GM12878 (cell line): ENCODE measurements at regions not wholly inside any gene's neighbourhood (a gene's known extent, or its start where the extent isn't known, plus 50 kb on each side); places are given as distances from the start of the nearest gene placed in this dataset.

Source experiments
- ATAC-seq: fragments of 200-7000 bp; cut with Tn5 transposase; 3 replicates; pipeline ENCODE4 v1.9.1; 2020; ENCODE audit warnings: mild to moderate bottlenecking, moderate library complexity
- BruUV-seq: library from RNA; stranded (reverse); fragments of 400-500 nt; replicated peaks from 2 replicates; lab custom pipeline; 2021; lab: Mats Ljungman, UMichigan
- CTCF ChIA-PET: fragments of 300-600 bp; sonication (Branson Sonifier 250); formaldehyde crosslinking; extraction: SDS; loops from one replicate; lab custom pipeline; 2021; ENCODE audit warnings: inconsistent platforms; lab: Yijun Ruan, JAX
- POLR2A ChIA-PET: fragments of 350-600 bp; formaldehyde crosslinking; extraction: SDS; loops from one replicate; lab custom pipeline; 2021; ENCODE audit warnings: inconsistent platforms; lab: Charles Lee
- RAD21 ChIA-PET: fragments of 300-600 bp; sonication (Branson Sonifier 250); formaldehyde crosslinking; loops from one replicate; lab custom pipeline; 2023; ENCODE audit warnings: antibody characterized with exemption; ENCODE audit not compliant: unreplicated experiment; lab: Charles Lee
- SMC1A ChIA-PET: fragments of 300-600 bp; sonication (Branson Sonifier 250); formaldehyde crosslinking; loops from one replicate; lab custom pipeline; 2023; ENCODE audit not compliant: unreplicated experiment, uncharacterized antibody; lab: Charles Lee
- DNase-seq: peaks from one replicate; pipeline ENCODE4 v3.0.0-alpha.2; 2011; ENCODE audit warnings: low read depth, low spot score
- FAIRE-seq: peaks from 3 replicates; lab custom pipeline; 2011; peaks lifted over from hg19 to GRCh38; lab: Jason Lieb, UNC
- H2AFZ ChIP-seq: 2 replicates; pipeline ENCODE4 v1.6.0; 2011; ENCODE audit warnings: low read depth, low read length, control low read depth; ENCODE audit not compliant: control insufficient read depth
- H3K27ac ChIP-seq: 2 replicates; pipeline ENCODE4 v1.5.1; 2011; ENCODE audit warnings: control low read depth; ENCODE audit not compliant: control insufficient read depth, insufficient read depth
- H3K27me3 ChIP-seq, 2 experiments: replicated peaks in 1 of 2; 2 replicates each; pipeline versions ENCODE4 v1.6.0 to v1.6.1; 2011; ENCODE audit warnings: low read length in 1 of 2; ENCODE audit not compliant: control insufficient read depth in 2 of 2, insufficient read depth in 2 of 2
- H3K36me3 ChIP-seq, 2 experiments: 2 replicates each; pipeline ENCODE4 v1.5.1; 2011; ENCODE audit warnings: low read length in 1 of 2; ENCODE audit not compliant: control insufficient read depth in 2 of 2, insufficient read depth in 2 of 2
- H3K4me1 ChIP-seq: 2 replicates; pipeline ENCODE4 v1.6.1; 2011; ENCODE audit warnings: mild to moderate bottlenecking, low read length, moderate library complexity, mixed read lengths; ENCODE audit not compliant: control insufficient read depth, insufficient read depth
- H3K4me2 ChIP-seq: 2 replicates; pipeline ENCODE4 v1.6.0; 2011; ENCODE audit warnings: control low read depth; ENCODE audit not compliant: control insufficient read depth, insufficient read depth
- H3K4me3 ChIP-seq: fragments of 200-600 bp; sonication (generic); 2 replicates; pipeline ENCODE4 v1.5.1; 2016
- H3K79me2 ChIP-seq: 2 replicates; pipeline ENCODE4 v1.6.0; 2011; ENCODE audit warnings: low read length; ENCODE audit not compliant: control insufficient read depth, insufficient read depth
- H3K9ac ChIP-seq: 2 replicates; pipeline ENCODE4 v1.8.0; 2011; ENCODE audit warnings: low read length, control low read depth, mixed read lengths; ENCODE audit not compliant: control insufficient read depth, insufficient read depth
- H3K9me3 ChIP-seq: replicated peaks from 3 replicates; pipeline ENCODE4 v1.5.1; 2011; ENCODE audit warnings: mild to moderate bottlenecking, low read length; ENCODE audit not compliant: control insufficient read depth, insufficient read depth
- H4K20me1 ChIP-seq: 2 replicates; pipeline ENCODE4 v1.6.0; 2011; ENCODE audit not compliant: control insufficient read depth, insufficient read depth
- ATF7 ChIP-seq: fragments of 450-650 bp; IDR thresholded peaks from 2 replicates; pipeline ENCODE4 v1.6.1; 2016; ENCODE audit warnings: low read depth, mild to moderate bottlenecking
- BACH1 ChIP-seq: fragments of 450-650 bp; IDR thresholded peaks from 2 replicates; pipeline ENCODE4 v1.6.1; 2017; ENCODE audit warnings: mild to moderate bottlenecking, borderline replicate concordance
- DPF2 ChIP-seq: fragments of 450-650 bp; IDR thresholded peaks from 2 replicates; pipeline ENCODE4 v1.6.1; 2017; ENCODE audit warnings: mild to moderate bottlenecking
- SP1 ChIP-seq: IDR thresholded peaks from one replicate; pipeline ENCODE4 v1.6.1; 2011; ENCODE audit warnings: low read depth, low read length
- STAT3 ChIP-seq: IDR thresholded peaks from 2 replicates; pipeline ENCODE4 v1.6.1; 2011; ENCODE audit warnings: low read depth, low read length, improper control_type of control experiment
- TCF3 ChIP-seq: IDR thresholded peaks from 2 replicates; pipeline ENCODE4 v1.6.1; 2012; ENCODE audit warnings: low read depth, mild to moderate bottlenecking, low read length, borderline replicate concordance; ENCODE audit not compliant: insufficient read depth
- ZNF24 ChIP-seq: fragments of 450-650 bp; IDR thresholded peaks from 2 replicates; pipeline ENCODE4 v1.6.1; 2017; ENCODE audit warnings: antibody characterized with exemption, mild to moderate bottlenecking
- WGBS: methylation state at CpG from one replicate; pipeline ENCODE4 v1.1.6; 2016; ENCODE audit warnings: low lambda C conversion rate; ENCODE audit not compliant: insufficient replicate concordance, insufficient coverage; ENCODE audit errors: missing lambda C conversion rate; 5-methylcytosine and 5-hydroxymethylcytosine counted together
- in situ Hi-C: fragments of 300-500 bp; cut with MboI; formaldehyde crosslinking; loops from 9 replicates; pipeline ENCODE4 v1.14.3; 2018; ENCODE audit warnings: mixed read lengths
- intact Hi-C: fragments of 100-400 bp; cut with micrococcal nuclease; formaldehyde crosslinking; loops from one replicate; pipeline ENCODE4 v1.14.2; 2022; ENCODE audit not compliant: unreplicated experiment
- TF ChIP-seq, protein P1 (sequence below): IDR thresholded peaks from 2 replicates; pipeline ENCODE4 v1.6.1; 2012; ENCODE audit warnings: mild to moderate bottlenecking, low read depth, low read length
- TF ChIP-seq, protein P2 (sequence below): IDR thresholded peaks from 2 replicates; pipeline ENCODE4 v1.6.1; 2011; ENCODE audit warnings: low read depth, mild to moderate bottlenecking, low read length, moderate library complexity, borderline replicate concordance; ENCODE audit errors: extremely low read depth

GRCh38 chr21:35430260-35430659 lies 381.2 kb upstream of the RUNX1 start:
- intact Hi-C loops, result no loop called here
- no peaks in the 10 kb centered on the region; a peak in 1 of 4 replicates for H3K27me3 ChIP-seq
- POLR2A ChIA-PET, result no interaction called here
- BruUV-seq, result no TSS peak
- no peaks in the 10 kb centered on the region for H4K20me1 ChIP-seq
- no peak overlapping the region for H3K4me3 ChIP-seq
- ATAC-seq, result no peak
- DNase-seq, result no peak
- in situ Hi-C loops, result no loop called here
- TF ChIP-seq, protein P1, sequence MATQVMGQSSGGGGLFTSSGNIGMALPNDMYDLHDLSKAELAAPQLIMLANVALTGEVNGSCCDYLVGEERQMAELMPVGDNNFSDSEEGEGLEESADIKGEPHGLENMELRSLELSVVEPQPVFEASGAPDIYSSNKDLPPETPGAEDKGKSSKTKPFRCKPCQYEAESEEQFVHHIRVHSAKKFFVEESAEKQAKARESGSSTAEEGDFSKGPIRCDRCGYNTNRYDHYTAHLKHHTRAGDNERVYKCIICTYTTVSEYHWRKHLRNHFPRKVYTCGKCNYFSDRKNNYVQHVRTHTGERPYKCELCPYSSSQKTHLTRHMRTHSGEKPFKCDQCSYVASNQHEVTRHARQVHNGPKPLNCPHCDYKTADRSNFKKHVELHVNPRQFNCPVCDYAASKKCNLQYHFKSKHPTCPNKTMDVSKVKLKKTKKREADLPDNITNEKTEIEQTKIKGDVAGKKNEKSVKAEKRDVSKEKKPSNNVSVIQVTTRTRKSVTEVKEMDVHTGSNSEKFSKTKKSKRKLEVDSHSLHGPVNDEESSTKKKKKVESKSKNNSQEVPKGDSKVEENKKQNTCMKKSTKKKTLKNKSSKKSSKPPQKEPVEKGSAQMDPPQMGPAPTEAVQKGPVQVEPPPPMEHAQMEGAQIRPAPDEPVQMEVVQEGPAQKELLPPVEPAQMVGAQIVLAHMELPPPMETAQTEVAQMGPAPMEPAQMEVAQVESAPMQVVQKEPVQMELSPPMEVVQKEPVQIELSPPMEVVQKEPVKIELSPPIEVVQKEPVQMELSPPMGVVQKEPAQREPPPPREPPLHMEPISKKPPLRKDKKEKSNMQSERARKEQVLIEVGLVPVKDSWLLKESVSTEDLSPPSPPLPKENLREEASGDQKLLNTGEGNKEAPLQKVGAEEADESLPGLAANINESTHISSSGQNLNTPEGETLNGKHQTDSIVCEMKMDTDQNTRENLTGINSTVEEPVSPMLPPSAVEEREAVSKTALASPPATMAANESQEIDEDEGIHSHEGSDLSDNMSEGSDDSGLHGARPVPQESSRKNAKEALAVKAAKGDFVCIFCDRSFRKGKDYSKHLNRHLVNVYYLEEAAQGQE, result no peak
- TF ChIP-seq DPF2 (no peak), SP1 (no peak), STAT3 (no peak), ZNF24 (no peak), TCF3 (no peak), BACH1 (no peak), ATF7 (no peak)
- TF ChIP-seq, protein P2, sequence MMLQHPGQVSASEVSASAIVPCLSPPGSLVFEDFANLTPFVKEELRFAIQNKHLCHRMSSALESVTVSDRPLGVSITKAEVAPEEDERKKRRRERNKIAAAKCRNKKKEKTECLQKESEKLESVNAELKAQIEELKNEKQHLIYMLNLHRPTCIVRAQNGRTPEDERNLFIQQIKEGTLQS, result no peak
- FAIRE-seq, result no peak
- H3K9ac ChIP-seq, result no peak overlapping the region
- H3K4me2 ChIP-seq, result no peak overlapping the region
- H3K9me3 ChIP-seq, result no peaks in the 10 kb centered on the region; the same call in 2 of the 3 replicates
- H3K79me2 ChIP-seq, result no peaks in the 10 kb centered on the region
- CTCF ChIA-PET, result no interaction called here
- H3K36me3 ChIP-seq, result no peaks in the 10 kb centered on the region
- RAD21 ChIA-PET, result interaction anchor here (0.7 kb wide), 1 partner anchor 9 kb away, joined by 3 read pairs; no protein-coding TSS in a partner anchor
- WGBS, result 24% methylated on average over 3 of the region's 3 CpGs
- H3K27ac ChIP-seq, result no peak overlapping the region
- H3K4me1 ChIP-seq, result no peaks in the 10 kb centered on the region
- SMC1A ChIA-PET, result no interaction called here
- no peak overlapping the region for H2AFZ ChIP-seq
